ENCODE measurements at regions not wholly inside any gene's neighbourhood (a gene's known extent, or its start where the extent isn't known, plus 50 kb on each side); places are given as distances from the start of the nearest gene placed in this dataset.
A peak's percentile ranks its signal among the peaks of the same experiment; 100 is the strongest.

- Histone ChIP-seq H2AFZ (ENCODE audit: low read length) (no peak overlapping the region), H3K4me1 (ENCODE audit: insufficient read depth, low read length, poor library complexity, severe bottlenecking) (peaks cover 14% of the 10 kb centered on the region), H3K9me3 (ENCODE audit: insufficient read depth, low read depth, low read length) (no peaks in the 10 kb centered on the region; the same call in 1 of the 2 replicates), H3K4me3 (ENCODE audit: low read length, poor library complexity, severe bottlenecking) (no peak overlapping the region), H3F3A (ENCODE audit: low read depth) (no peaks in the 10 kb centered on the region), H4K20me1 (ENCODE audit: insufficient read depth, low read length, poor library complexity, severe bottlenecking) (no peaks in the 10 kb centered on the region), H3K9ac (ENCODE audit: low read depth, low read length, poor library complexity, severe bottlenecking) (no peak overlapping the region), H3K27me3 (ENCODE audit: insufficient read depth, low read length, poor library complexity, severe bottlenecking) (no peaks in the 10 kb centered on the region), H3K9me2 (replicated peaks; ENCODE audit: low read depth, low read length) (no peaks in the 10 kb centered on the region), H3K79me2 (ENCODE audit: insufficient read depth, low read length) (no peaks in the 10 kb centered on the region), H3K36me3 (ENCODE audit: insufficient read depth, low read length) (no peaks in the 10 kb centered on the region), H3K4me2 (ENCODE audit: low read depth, low read length, poor library complexity, severe bottlenecking) (peak overlapping the region; percentile 38)
- TF ChIP-seq EZH2phosphoT487 (IDR thresholded peaks at IDR 0.05; ENCODE audit: borderline replicate concordance) (no peak), CTCF (conservative IDR thresholded peaks at IDR 0.05; ENCODE audit: low read length) (peak; percentile 38)
Measured at GRCh38 chr16:79754501-79754900, 154.0 kb upstream of the MAF start.

- Histone ChIP-seq H2AFZ (ENCODE audit: low read length) (no peak overlapping the region), H3K4me3 (ENCODE audit: low read length, poor library complexity, severe bottlenecking) (no peak overlapping the region), H3K4me2 (ENCODE audit: low read depth, low read length, poor library complexity, severe bottlenecking) (peak overlapping the region; percentile 38), H3K9me3 (ENCODE audit: insufficient read depth, low read depth, low read length) (no peaks in the 10 kb centered on the region; the same call in 1 of the 2 replicates), H3K4me1 (ENCODE audit: insufficient read depth, low read length, poor library complexity, severe bottlenecking) (peaks cover 14% of the 10 kb centered on the region), H3K36me3 (ENCODE audit: insufficient read depth, low read length) (no peaks in the 10 kb centered on the region), H3K9ac (ENCODE audit: low read depth, low read length, poor library complexity, severe bottlenecking) (no peak overlapping the region), H3K27me3 (ENCODE audit: insufficient read depth, low read length, poor library complexity, severe bottlenecking) (no peaks in the 10 kb centered on the region), H4K20me1 (ENCODE audit: insufficient read depth, low read length, poor library complexity, severe bottlenecking) (no peaks in the 10 kb centered on the region), H3K79me2 (ENCODE audit: insufficient read depth, low read length) (no peaks in the 10 kb centered on the region), H3F3A (ENCODE audit: low read depth) (no peaks in the 10 kb centered on the region), H3K9me2 (replicated peaks; ENCODE audit: low read depth, low read length) (no peaks in the 10 kb centered on the region)
- TF ChIP-seq EZH2phosphoT487 (IDR thresholded peaks at IDR 0.05; ENCODE audit: borderline replicate concordance) (no peak), CTCF (conservative IDR thresholded peaks at IDR 0.05; ENCODE audit: low read length) (no peak)
Measured at GRCh38 chr16:79754081-79754480, 153.5 kb upstream of the MAF start.

GRCh38 chr16:79753286-79753685, 152.7 kb upstream of the MAF start:
- no peak for TF ChIP-seq EZH2phosphoT487 (IDR thresholded peaks at IDR 0.05; ENCODE audit: borderline replicate concordance)
- no peak for TF ChIP-seq CTCF (conservative IDR thresholded peaks at IDR 0.05; ENCODE audit: low read length)
- no peaks in the 10 kb centered on the region for H3K79me2 ChIP-seq (ENCODE audit: insufficient read depth, low read length)
- peaks cover 14% of the 10 kb centered on the region for H3K4me1 ChIP-seq (ENCODE audit: insufficient read depth, low read length, poor library complexity, severe bottlenecking)
- H3F3A ChIP-seq (ENCODE audit: low read depth): no peaks in the 10 kb centered on the region
- no peak overlapping the region for H3K9ac ChIP-seq (ENCODE audit: low read depth, low read length, poor library complexity, severe bottlenecking)
- H2AFZ ChIP-seq (ENCODE audit: low read length): no peak overlapping the region
- no peaks in the 10 kb centered on the region for H3K27me3 ChIP-seq (ENCODE audit: insufficient read depth, low read length, poor library complexity, severe bottlenecking)
- H3K9me3 ChIP-seq (ENCODE audit: insufficient read depth, low read depth, low read length): no peaks in the 10 kb centered on the region; the same call in 1 of the 2 replicates
- no peaks in the 10 kb centered on the region for H3K9me2 ChIP-seq (replicated peaks; ENCODE audit: low read depth, low read length)
- no peak overlapping the region for H3K4me3 ChIP-seq (ENCODE audit: low read length, poor library complexity, severe bottlenecking)
- H3K4me2 ChIP-seq (ENCODE audit: low read depth, low read length, poor library complexity, severe bottlenecking): no peak overlapping the region
- H4K20me1 ChIP-seq (ENCODE audit: insufficient read depth, low read length, poor library complexity, severe bottlenecking): no peaks in the 10 kb centered on the region
- H3K36me3 ChIP-seq (ENCODE audit: insufficient read depth, low read length): no peaks in the 10 kb centered on the region
